GM23338 (cell line): ENCODE measurements at regions not wholly inside any gene's neighbourhood (a gene's known extent, or its start where the extent isn't known, plus 50 kb on each side); places are given as distances from the start of the nearest gene placed in this dataset.
"Not testable (repeated sequence)": the region's sequence is repeated elsewhere in the genome, so short reads cannot be mapped to it uniquely, and the experiment has no call there.

Source experiments
- ATAC-seq: fragments of 200-7000 bp; cut with Tn5 transposase; 3 replicates; pipeline ENCODE4 v1.9.1; 2020
- DNase-seq: peaks from one replicate; pipeline ENCODE4 v3.0.0-alpha.2; 2015; ENCODE audit warnings: low spot score
- H2AFZ ChIP-seq: fragments of 200-600 bp; sonication (generic); 2 replicates; pipeline ENCODE4 v1.8.0; 2016; ENCODE audit warnings: antibody characterized with exemption, mild to moderate bottlenecking, moderate library complexity
- H3F3A ChIP-seq: fragments of 200-600 bp; sonication (generic); replicated peaks from 2 replicates; pipeline ENCODE4 v1.8.0; 2017; ENCODE audit warnings: antibody characterized with exemption, mixed run types, low read depth
- H3K27ac ChIP-seq: fragments of 200-600 bp; sonication (generic); 2 replicates; pipeline ENCODE4 v1.6.1; 2016; ENCODE audit warnings: low read depth
- H3K27me3 ChIP-seq: fragments of 200-600 bp; sonication (generic); 2 replicates; pipeline ENCODE4 v1.8.0; 2016; ENCODE audit warnings: mild to moderate bottlenecking, mixed run types, moderate library complexity; ENCODE audit not compliant: insufficient read depth
- H3K36me3 ChIP-seq: fragments of 200-600 bp; sonication (generic); 2 replicates; pipeline ENCODE4 v1.8.0; 2016; ENCODE audit warnings: mild to moderate bottlenecking; ENCODE audit not compliant: insufficient read depth
- H3K4me1 ChIP-seq: fragments of 200-600 bp; sonication (generic); 2 replicates; pipeline ENCODE4 v1.8.0; 2016; ENCODE audit warnings: mild to moderate bottlenecking, moderate library complexity; ENCODE audit not compliant: insufficient read depth
- H3K4me2 ChIP-seq: fragments of 200-600 bp; sonication (generic); 2 replicates; pipeline ENCODE4 v1.7.1; 2017; ENCODE audit warnings: mixed run types
- H3K4me3 ChIP-seq: fragments of 200-600 bp; sonication (generic); 2 replicates; pipeline ENCODE4 v1.6.1; 2016; ENCODE audit warnings: mixed run types
- H3K79me2 ChIP-seq: fragments of 200-600 bp; sonication (generic); replicated peaks from 2 replicates; pipeline ENCODE4 v1.8.0; 2017; ENCODE audit warnings: mild to moderate bottlenecking; ENCODE audit not compliant: insufficient read depth
- H3K9me2 ChIP-seq: fragments of 200-600 bp; sonication (generic); 2 replicates; pipeline ENCODE4 v1.8.0; 2017; ENCODE audit not compliant: insufficient read depth
- H4K20me1 ChIP-seq: fragments of 200-600 bp; sonication (generic); replicated peaks from 2 replicates; pipeline ENCODE4 v1.8.0; 2017; ENCODE audit warnings: mild to moderate bottlenecking; ENCODE audit not compliant: insufficient read depth
- H3K27ac Mint-ChIP-seq: 2 replicates; pipeline ENCODE4 v1.8.0; 2020; ENCODE audit warnings: inconsistent platforms, mild to moderate bottlenecking, moderate library complexity, mixed read lengths
- H3K27me3 Mint-ChIP-seq: 3 replicates; pipeline ENCODE4 v1.8.0; 2022; ENCODE audit warnings: low read depth, mild to moderate bottlenecking, moderate library complexity, mixed read lengths, inconsistent platforms; ENCODE audit not compliant: insufficient read depth, poor library complexity
- H3K36me3 Mint-ChIP-seq: 3 replicates; pipeline ENCODE4 v1.8.0; 2021; ENCODE audit warnings: low read depth, mild to moderate bottlenecking, inconsistent platforms, moderate library complexity, mixed read lengths
- H3K4me1 Mint-ChIP-seq: 3 replicates; pipeline ENCODE4 v1.8.0; 2020; ENCODE audit warnings: mild to moderate bottlenecking, inconsistent platforms, mixed read lengths
- H3K4me3 Mint-ChIP-seq: 3 replicates; pipeline ENCODE4 v1.8.0; 2021; ENCODE audit warnings: moderate library complexity, mild to moderate bottlenecking, inconsistent platforms, mixed read lengths
- H3K9me3 Mint-ChIP-seq: 3 replicates; pipeline ENCODE4 v1.8.0; 2020; ENCODE audit warnings: moderate library complexity, mild to moderate bottlenecking, inconsistent platforms, mixed read lengths
- CREB1 ChIP-seq: fragments of 250-450 bp; sonication (Bioruptor Pico); IDR thresholded peaks from 2 replicates; pipeline ENCODE4 v1.5.0; 2020; ENCODE audit warnings: low read depth, mild to moderate bottlenecking, moderate library complexity
- POLR2AphosphoS5 ChIP-seq: IDR thresholded peaks from 2 replicates; pipeline ENCODE4 v1.6.1; 2016; ENCODE audit warnings: antibody characterized with exemption, low read depth
- TF ChIP-seq, protein P1 (sequence below): fragments of 250-450 bp; sonication (Bioruptor Pico); IDR thresholded peaks from 2 replicates; pipeline ENCODE4 v1.5.0; 2020; ENCODE audit warnings: mild to moderate bottlenecking, moderate library complexity
- TF ChIP-seq, protein P2 (sequence below): IDR thresholded peaks from one replicate; pipeline ENCODE4 v1.6.1; 2018; ENCODE audit warnings: antibody characterized with exemption; ENCODE audit not compliant: unreplicated experiment

DNA sequence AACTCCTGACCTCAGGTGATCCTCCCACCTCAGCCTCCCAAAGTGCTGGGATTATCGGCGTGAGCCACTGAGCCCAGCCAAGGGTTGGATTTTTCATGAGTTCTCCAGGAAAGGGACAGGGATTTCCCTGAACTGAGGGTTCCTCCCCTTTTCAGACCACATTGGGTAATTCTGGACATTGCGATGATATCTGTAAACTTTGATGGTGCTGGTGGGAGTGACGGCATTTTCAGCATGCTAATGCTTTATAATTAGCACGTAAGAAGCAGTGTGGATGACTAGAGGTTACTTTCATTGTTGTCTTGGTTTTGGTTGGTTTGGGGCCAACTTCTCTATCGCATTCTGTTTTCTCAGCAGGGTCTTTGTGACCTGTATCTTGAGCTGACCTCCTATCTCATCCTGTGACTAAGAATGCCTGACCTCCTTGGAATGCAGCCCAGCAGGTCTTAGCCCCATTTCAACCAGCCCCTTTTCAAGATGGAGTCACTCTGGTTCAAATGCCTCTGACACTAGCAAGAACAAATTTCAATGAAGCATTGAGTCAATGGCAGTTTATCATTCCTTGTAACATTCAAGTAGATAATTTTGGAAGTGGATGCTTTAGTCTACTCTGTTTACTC, 156.5 kb downstream of the TTLL2 start:
- Mint-ChIP-seq H3K27ac (no peak overlapping the region), H3K36me3 (no peaks in the 10 kb centered on the region), H3K4me1 (peaks cover 32% of the 10 kb centered on the region), H3K27me3 (peaks cover 10% of the 10 kb centered on the region), H3K4me3 (no peak overlapping the region), H3K9me3 (no peaks in the 10 kb centered on the region)
- H3K4me3 ChIP-seq: no peak overlapping the region
- H3K9me2 ChIP-seq: peaks cover 24% of the 10 kb centered on the region
- no peak for TF ChIP-seq POLR2AphosphoS5
- TF ChIP-seq, protein P1, sequence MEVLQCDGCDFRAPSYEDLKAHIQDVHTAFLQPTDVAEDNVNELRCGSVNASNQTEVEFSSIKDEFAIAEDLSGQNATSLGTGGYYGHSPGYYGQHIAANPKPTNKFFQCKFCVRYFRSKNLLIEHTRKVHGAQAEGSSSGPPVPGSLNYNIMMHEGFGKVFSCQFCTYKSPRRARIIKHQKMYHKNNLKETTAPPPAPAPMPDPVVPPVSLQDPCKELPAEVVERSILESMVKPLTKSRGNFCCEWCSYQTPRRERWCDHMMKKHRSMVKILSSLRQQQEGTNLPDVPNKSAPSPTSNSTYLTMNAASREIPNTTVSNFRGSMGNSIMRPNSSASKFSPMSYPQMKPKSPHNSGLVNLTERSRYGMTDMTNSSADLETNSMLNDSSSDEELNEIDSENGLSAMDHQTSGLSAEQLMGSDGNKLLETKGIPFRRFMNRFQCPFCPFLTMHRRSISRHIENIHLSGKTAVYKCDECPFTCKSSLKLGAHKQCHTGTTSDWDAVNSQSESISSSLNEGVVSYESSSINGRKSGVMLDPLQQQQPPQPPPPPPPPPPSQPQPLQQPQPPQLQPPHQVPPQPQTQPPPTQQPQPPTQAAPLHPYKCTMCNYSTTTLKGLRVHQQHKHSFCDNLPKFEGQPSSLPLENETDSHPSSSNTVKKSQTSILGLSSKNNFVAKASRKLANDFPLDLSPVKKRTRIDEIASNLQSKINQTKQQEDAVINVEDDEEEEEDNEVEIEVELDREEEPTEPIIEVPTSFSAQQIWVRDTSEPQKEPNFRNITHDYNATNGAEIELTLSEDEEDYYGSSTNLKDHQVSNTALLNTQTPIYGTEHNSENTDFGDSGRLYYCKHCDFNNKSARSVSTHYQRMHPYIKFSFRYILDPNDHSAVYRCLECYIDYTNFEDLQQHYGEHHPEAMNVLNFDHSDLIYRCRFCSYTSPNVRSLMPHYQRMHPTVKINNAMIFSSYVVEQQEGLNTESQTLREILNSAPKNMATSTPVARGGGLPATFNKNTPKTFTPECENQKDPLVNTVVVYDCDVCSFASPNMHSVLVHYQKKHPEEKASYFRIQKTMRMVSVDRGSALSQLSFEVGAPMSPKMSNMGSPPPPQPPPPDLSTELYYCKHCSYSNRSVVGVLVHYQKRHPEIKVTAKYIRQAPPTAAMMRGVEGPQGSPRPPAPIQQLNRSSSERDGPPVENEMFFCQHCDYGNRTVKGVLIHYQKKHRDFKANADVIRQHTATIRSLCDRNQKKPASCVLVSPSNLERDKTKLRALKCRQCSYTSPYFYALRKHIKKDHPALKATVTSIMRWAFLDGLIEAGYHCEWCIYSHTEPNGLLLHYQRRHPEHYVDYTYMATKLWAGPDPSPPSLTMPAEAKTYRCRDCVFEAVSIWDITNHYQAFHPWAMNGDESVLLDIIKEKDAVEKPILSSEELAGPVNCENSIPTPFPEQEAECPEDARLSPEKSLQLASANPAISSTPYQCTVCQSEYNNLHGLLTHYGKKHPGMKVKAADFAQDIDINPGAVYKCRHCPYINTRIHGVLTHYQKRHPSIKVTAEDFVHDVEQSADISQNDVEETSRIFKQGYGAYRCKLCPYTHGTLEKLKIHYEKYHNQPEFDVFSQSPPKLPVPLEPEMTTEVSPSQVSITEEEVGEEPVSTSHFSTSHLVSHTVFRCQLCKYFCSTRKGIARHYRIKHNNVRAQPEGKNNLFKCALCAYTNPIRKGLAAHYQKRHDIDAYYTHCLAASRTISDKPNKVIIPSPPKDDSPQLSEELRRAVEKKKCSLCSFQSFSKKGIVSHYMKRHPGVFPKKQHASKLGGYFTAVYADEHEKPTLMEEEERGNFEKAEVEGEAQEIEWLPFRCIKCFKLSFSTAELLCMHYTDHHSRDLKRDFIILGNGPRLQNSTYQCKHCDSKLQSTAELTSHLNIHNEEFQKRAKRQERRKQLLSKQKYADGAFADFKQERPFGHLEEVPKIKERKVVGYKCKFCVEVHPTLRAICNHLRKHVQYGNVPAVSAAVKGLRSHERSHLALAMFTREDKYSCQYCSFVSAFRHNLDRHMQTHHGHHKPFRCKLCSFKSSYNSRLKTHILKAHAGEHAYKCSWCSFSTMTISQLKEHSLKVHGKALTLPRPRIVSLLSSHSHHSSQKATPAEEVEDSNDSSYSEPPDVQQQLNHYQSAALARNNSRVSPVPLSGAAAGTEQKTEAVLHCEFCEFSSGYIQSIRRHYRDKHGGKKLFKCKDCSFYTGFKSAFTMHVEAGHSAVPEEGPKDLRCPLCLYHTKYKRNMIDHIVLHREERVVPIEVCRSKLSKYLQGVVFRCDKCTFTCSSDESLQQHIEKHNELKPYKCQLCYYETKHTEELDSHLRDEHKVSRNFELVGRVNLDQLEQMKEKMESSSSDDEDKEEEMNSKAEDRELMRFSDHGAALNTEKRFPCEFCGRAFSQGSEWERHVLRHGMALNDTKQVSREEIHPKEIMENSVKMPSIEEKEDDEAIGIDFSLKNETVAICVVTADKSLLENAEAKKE (CRISPR knock-in tag): 0 out of 2 replicates have a peak, but pooled peaks have one; percentile 46
- TF ChIP-seq CREB1 (CRISPR knock-in tag): no peak
- TF ChIP-seq, protein P2, sequence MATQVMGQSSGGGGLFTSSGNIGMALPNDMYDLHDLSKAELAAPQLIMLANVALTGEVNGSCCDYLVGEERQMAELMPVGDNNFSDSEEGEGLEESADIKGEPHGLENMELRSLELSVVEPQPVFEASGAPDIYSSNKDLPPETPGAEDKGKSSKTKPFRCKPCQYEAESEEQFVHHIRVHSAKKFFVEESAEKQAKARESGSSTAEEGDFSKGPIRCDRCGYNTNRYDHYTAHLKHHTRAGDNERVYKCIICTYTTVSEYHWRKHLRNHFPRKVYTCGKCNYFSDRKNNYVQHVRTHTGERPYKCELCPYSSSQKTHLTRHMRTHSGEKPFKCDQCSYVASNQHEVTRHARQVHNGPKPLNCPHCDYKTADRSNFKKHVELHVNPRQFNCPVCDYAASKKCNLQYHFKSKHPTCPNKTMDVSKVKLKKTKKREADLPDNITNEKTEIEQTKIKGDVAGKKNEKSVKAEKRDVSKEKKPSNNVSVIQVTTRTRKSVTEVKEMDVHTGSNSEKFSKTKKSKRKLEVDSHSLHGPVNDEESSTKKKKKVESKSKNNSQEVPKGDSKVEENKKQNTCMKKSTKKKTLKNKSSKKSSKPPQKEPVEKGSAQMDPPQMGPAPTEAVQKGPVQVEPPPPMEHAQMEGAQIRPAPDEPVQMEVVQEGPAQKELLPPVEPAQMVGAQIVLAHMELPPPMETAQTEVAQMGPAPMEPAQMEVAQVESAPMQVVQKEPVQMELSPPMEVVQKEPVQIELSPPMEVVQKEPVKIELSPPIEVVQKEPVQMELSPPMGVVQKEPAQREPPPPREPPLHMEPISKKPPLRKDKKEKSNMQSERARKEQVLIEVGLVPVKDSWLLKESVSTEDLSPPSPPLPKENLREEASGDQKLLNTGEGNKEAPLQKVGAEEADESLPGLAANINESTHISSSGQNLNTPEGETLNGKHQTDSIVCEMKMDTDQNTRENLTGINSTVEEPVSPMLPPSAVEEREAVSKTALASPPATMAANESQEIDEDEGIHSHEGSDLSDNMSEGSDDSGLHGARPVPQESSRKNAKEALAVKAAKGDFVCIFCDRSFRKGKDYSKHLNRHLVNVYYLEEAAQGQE: no peak
- H3K27me3 ChIP-seq: no peaks in the 10 kb centered on the region
- no peak overlapping the region for H3K27ac ChIP-seq
- H3K4me1 ChIP-seq: peaks cover 16% of the 10 kb centered on the region
- no peaks in the 10 kb centered on the region for H3K79me2 ChIP-seq
- no peaks in the 10 kb centered on the region for H4K20me1 ChIP-seq
- no peaks in the 10 kb centered on the region for H3K36me3 ChIP-seq
- ATAC-seq: no peak
- no peak for DNase-seq
- H2AFZ ChIP-seq: no peak overlapping the region
- H3F3A ChIP-seq: no peaks in the 10 kb centered on the region
- no peak overlapping the region for H3K4me2 ChIP-seq

DNA sequence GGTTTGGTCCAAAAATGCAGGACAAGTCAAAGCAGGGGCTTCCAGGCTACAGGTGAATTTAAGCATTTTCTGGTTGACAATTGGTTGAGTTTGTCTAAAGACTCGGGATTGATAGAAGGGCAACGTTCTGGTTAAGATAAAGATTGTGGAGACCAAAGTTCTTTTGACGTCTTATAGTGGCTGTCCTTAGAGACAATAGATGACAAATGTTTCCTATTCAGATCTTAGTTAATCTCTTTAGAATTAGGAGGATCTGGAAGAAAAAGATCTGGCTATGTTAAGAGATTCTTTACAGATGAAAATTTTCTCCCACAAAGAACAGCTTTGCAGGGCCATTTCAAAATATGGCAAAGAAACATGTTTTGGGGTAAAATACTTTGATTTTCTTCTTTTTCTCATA, 157.9 kb downstream of the TTLL2 start:
- peaks cover 11% of the 10 kb centered on the region for H3K27me3 Mint-ChIP-seq
- H3K9me3 Mint-ChIP-seq, ATAC-seq, H3K36me3 Mint-ChIP-seq, H3K4me3 ChIP-seq, H3K27ac Mint-ChIP-seq, H3K4me2 ChIP-seq, DNase-seq, H3F3A ChIP-seq, H3K4me3 Mint-ChIP-seq, H3K27ac ChIP-seq, H3K27me3 ChIP-seq, H4K20me1 ChIP-seq, H3K36me3 ChIP-seq, H2AFZ ChIP-seq, H3K79me2 ChIP-seq: not testable (repeated sequence)
- H3K4me1 Mint-ChIP-seq: peaks cover 30% of the 10 kb centered on the region
- H3K4me1 ChIP-seq: peaks cover 10% of the 10 kb centered on the region
- H3K9me2 ChIP-seq: peaks cover 20% of the 10 kb centered on the region
